Keratinocyte (primary cell): ENCODE measurements at regions not wholly inside any gene's neighbourhood (a gene's known extent, or its start where the extent isn't known, plus 50 kb on each side); places are given as distances from the start of the nearest gene placed in this dataset.

Source experiments
- DNase-seq: peaks from one replicate; pipeline ENCODE4 v3.0.0-alpha.2; 2011; ENCODE audit warnings: low read depth, missing footprints, low spot score
- FAIRE-seq: peaks from 2 replicates; lab custom pipeline; 2011; peaks lifted over from hg19 to GRCh38; lab: Jason Lieb, UNC
- H2AFZ ChIP-seq: 2 replicates; pipeline ENCODE4 v1.6.0; 2012; ENCODE audit warnings: low read length, control low read depth, inconsistent platforms; ENCODE audit not compliant: control insufficient read depth
- H3K27ac ChIP-seq: 2 replicates; pipeline ENCODE4 v1.5.1; 2011; ENCODE audit warnings: low read length; ENCODE audit not compliant: control insufficient read depth, insufficient read depth
- H3K27me3 ChIP-seq: 3 replicates; pipeline ENCODE4 v1.6.0; 2011; ENCODE audit warnings: low read length; ENCODE audit not compliant: control insufficient read depth, insufficient read depth; ENCODE audit errors: extremely low read depth
- H3K36me3 ChIP-seq, 2 experiments: 2 replicates in 1 of 2; 3 replicates in 1 of 2; pipeline ENCODE4 v1.5.1; 2011; ENCODE audit warnings: low read length in 2 of 2, mild to moderate bottlenecking in 1 of 2; ENCODE audit not compliant: control insufficient read depth in 2 of 2, insufficient read depth in 2 of 2; ENCODE audit errors: extremely low read depth in 1 of 2
- H3K4me1 ChIP-seq: 3 replicates; pipeline ENCODE4 v1.5.1; 2011; ENCODE audit warnings: low read length; ENCODE audit not compliant: control insufficient read depth, insufficient read depth; ENCODE audit errors: extremely low read depth
- H3K4me2 ChIP-seq: 3 replicates; pipeline ENCODE4 v1.6.0; 2011; ENCODE audit warnings: low read depth, low read length; ENCODE audit not compliant: control insufficient read depth, insufficient read depth; ENCODE audit errors: extremely low read depth
- H3K4me3 ChIP-seq, 3 experiments: fragments of 200-600 bp in 1 of 3; sonication (generic) in 1 of 3; 2 replicates in 2 of 3; 3 replicates in 1 of 3; pipeline ENCODE4 v1.5.1; 2011 to 2016; ENCODE audit warnings: low read length in 3 of 3, mild to moderate bottlenecking in 3 of 3, control low read depth in 2 of 3, inconsistent platforms in 1 of 3, low read depth in 1 of 3, mixed read lengths in 1 of 3, mixed run types in 1 of 3, moderate library complexity in 1 of 3; ENCODE audit not compliant: control insufficient read depth in 2 of 3, insufficient read depth in 2 of 3; ENCODE audit errors: extremely low read depth in 1 of 3
- H3K79me2 ChIP-seq: 2 replicates; pipeline ENCODE4 v1.6.0; 2012; ENCODE audit warnings: low read length; ENCODE audit not compliant: control insufficient read depth, insufficient read depth
- H3K9ac ChIP-seq: 3 replicates; pipeline ENCODE4 v1.6.0; 2011; ENCODE audit warnings: low read length; ENCODE audit not compliant: control insufficient read depth, insufficient read depth; ENCODE audit errors: extremely low read depth
- H3K9me1 ChIP-seq: 3 replicates; pipeline ENCODE4 v1.6.0; 2011; ENCODE audit warnings: low read length; ENCODE audit not compliant: control insufficient read depth, insufficient read depth; ENCODE audit errors: extremely low read depth
- H3K9me3 ChIP-seq: 2 replicates; pipeline ENCODE4 v1.5.1; 2012; ENCODE audit warnings: low read depth, low read length; ENCODE audit not compliant: control insufficient read depth
- H4K20me1 ChIP-seq: 3 replicates; pipeline ENCODE4 v1.6.0; 2011; ENCODE audit warnings: low read length; ENCODE audit not compliant: control insufficient read depth, insufficient read depth; ENCODE audit errors: extremely low read depth
- EZH2 ChIP-seq: IDR thresholded peaks from one replicate; pipeline ENCODE4 v1.6.1; 2012; ENCODE audit warnings: inconsistent platforms, mild to moderate bottlenecking, low read length, moderate library complexity
- dilution Hi-C: fragments of 300-500 bp; cut with MboI; formaldehyde crosslinking; loops from one replicate; pipeline ENCODE4 v1.7.0; 2020; ENCODE audit warnings: low sequenced_read_pairs; ENCODE audit not compliant: extremely low pct_ligation_motif_present
- TF ChIP-seq, protein P1 (sequence below), 3 experiments: IDR thresholded peaks in 1 of 3; conservative IDR thresholded peaks in 1 of 3; optimal IDR thresholded peaks in 1 of 3; 2 replicates in 2 of 3; 3 replicates in 1 of 3; pipeline versions ENCODE3 to v1.5.1; 2011; ENCODE audit warnings: low read length in 3 of 3, mild to moderate bottlenecking in 3 of 3, moderate library complexity in 2 of 3, control low read depth in 1 of 3, inconsistent platforms in 1 of 3; ENCODE audit not compliant: insufficient read depth in 2 of 3; ENCODE audit errors: extremely low read depth in 1 of 3

DNA sequence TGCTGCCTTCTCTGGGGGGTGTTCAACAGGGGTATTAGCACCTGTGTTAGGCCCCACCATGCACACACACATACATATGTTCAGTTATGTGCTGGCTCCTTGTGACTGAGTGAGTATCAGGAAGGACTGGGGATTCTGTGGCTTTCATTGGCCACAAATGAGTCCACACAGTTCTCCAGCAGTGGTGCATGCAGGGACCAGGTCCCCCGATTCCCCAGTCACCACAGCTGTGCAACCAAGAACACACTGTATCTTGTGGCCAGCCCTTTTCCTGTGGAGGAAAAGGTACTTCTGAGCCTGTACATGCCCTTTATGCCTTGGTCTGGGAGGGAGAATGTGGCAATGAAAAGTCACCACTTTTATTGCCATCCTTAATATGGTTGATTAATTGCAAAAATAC, 74.9 kb upstream of the KLF7 start:
- dilution Hi-C loops: no loop called here
- no peaks in the 10 kb centered on the region for H4K20me1 ChIP-seq
- no peak for TF ChIP-seq EZH2
- TF ChIP-seq, protein P1, sequence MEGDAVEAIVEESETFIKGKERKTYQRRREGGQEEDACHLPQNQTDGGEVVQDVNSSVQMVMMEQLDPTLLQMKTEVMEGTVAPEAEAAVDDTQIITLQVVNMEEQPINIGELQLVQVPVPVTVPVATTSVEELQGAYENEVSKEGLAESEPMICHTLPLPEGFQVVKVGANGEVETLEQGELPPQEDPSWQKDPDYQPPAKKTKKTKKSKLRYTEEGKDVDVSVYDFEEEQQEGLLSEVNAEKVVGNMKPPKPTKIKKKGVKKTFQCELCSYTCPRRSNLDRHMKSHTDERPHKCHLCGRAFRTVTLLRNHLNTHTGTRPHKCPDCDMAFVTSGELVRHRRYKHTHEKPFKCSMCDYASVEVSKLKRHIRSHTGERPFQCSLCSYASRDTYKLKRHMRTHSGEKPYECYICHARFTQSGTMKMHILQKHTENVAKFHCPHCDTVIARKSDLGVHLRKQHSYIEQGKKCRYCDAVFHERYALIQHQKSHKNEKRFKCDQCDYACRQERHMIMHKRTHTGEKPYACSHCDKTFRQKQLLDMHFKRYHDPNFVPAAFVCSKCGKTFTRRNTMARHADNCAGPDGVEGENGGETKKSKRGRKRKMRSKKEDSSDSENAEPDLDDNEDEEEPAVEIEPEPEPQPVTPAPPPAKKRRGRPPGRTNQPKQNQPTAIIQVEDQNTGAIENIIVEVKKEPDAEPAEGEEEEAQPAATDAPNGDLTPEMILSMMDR (optimal IDR thresholded peaks at IDR 0.05 in 1 of 3, IDR thresholded peaks at IDR 0.05 in 1 of 3, conservative IDR thresholded peaks at IDR 0.05 in 1 of 3; ENCODE audit: extremely low read depth in 1 of 3, insufficient read depth in 2 of 3, low read length in 3 of 3): no peak
- peak overlapping the region; percentile 88 for H3K4me2 ChIP-seq
- FAIRE-seq (no peak), DNase-seq (no peak)
- H3K79me2 ChIP-seq: peaks cover 38% of the 10 kb centered on the region
- peak overlapping the region; percentile 67 to 86 (median 82) for H3K4me3 ChIP-seq
- H2AFZ ChIP-seq: no peak overlapping the region
- H3K9ac ChIP-seq: peak overlapping the region; percentile 96
- H3K9me1 ChIP-seq: no peaks in the 10 kb centered on the region
- no peaks in the 10 kb centered on the region for H3K27me3 ChIP-seq
- H3K27ac ChIP-seq: peak overlapping the region; percentile 100
- H3K9me3 ChIP-seq: no peaks in the 10 kb centered on the region
- H3K4me1 ChIP-seq: peaks cover 57% of the 10 kb centered on the region
- H3K36me3 ChIP-seq: peaks cover 5 to 8% of the 10 kb centered on the region in 2 experiments

DNA sequence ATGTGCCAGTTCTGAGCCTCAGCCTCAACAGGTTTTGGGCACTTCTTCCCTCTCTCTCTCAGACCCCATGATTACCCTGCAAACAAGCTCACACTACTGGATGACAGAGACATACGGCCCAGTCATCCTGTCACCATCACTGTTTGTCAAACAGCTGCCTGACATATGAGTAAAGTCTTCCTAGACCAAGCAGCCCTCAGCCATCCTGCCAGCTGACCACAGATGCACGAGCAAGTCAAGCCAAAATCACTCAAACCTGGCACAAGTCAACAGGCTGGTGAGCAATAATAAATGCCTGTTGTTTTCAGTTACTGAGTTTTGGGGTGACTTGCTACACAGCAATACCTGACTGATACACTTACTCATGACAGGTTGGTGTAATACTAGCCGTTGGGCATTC, 75.5 kb upstream of the KLF7 start:
- H3K27ac ChIP-seq: peak overlapping the region; percentile 100
- dilution Hi-C loops: no loop called here
- no peak for TF ChIP-seq EZH2
- TF ChIP-seq, protein P1 (optimal IDR thresholded peaks at IDR 0.05 in 1 of 3, IDR thresholded peaks at IDR 0.05 in 1 of 3, conservative IDR thresholded peaks at IDR 0.05 in 1 of 3; ENCODE audit: extremely low read depth in 1 of 3, insufficient read depth in 2 of 3, low read length in 3 of 3): no peak
- peaks cover 57% of the 10 kb centered on the region for H3K4me1 ChIP-seq
- H2AFZ ChIP-seq: no peak overlapping the region
- H3K79me2 ChIP-seq: peaks cover 38% of the 10 kb centered on the region
- no peaks in the 10 kb centered on the region for H3K9me1 ChIP-seq
- peak overlapping the region; percentile 96 for H3K9ac ChIP-seq
- FAIRE-seq: no peak
- no peaks in the 10 kb centered on the region for H3K9me3 ChIP-seq
- H4K20me1 ChIP-seq: no peaks in the 10 kb centered on the region
- peak overlapping the region; percentile 67 to 86 (median 82) for H3K4me3 ChIP-seq
- H3K4me2 ChIP-seq: peak overlapping the region; percentile 88
- DNase-seq: no peak
- no peaks in the 10 kb centered on the region for H3K27me3 ChIP-seq
- peaks cover 5 to 9% of the 10 kb centered on the region in 2 experiments for H3K36me3 ChIP-seq
